NCI-H1436 (cell line): ENCODE measurements at regions not wholly inside any gene's neighbourhood (a gene's known extent, or its start where the extent isn't known, plus 50 kb on each side); places are given as distances from the start of the nearest gene placed in this dataset.

ENCODE experiments used
- DNase-seq: peaks from one replicate; lab custom pipeline; 2025; lab: John Stamatoyannopoulos, UW

DNA sequence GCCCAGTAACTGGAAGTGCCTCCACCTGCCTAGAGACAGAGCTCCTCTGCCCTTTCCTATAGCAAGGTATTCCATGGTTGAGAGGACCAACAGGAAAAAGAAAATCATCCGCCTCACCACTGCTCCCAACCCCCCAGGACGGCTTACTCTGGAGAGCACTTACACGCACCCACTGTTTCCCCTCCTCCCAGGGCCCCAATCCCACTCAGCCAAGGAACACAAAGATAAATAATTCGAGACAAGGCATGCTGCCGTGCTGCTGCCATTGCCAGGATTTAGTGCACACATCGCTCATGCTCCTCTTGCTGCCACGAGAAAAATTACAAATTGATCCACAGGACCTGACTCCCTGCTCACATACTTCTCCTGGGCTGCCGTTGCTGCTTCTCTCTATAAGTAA, 516.6 kb downstream of the BUD13 start:
- no peak for DNase-seq

GRCh38 chr11:116255321-116255953, 517.4 kb downstream of the BUD13 start:
- DNase-seq = no peak

DNA sequence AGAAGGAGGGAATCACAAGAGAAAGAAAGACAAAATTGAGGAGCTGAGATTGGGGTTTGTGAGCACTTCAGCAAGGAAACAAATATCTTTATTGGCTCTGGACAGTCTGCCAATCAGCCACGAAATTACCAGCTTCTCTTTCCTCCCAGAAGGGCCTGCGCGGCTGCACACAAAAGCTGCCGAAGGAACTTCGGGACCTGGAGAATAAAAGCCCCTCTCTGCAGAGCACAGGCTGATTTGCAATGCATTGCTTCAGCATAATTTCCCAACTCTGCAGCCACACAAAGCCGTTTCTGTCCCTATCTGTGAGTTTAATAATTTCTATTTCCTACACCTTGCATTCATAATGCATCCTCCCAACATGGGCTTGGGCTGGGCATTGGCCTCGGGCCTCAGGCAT, 522.6 kb downstream of the BUD13 start:
- DNase-seq = no peak

GRCh38 chr11:116249561-116249960, 523.2 kb downstream of the BUD13 start:
- DNase-seq = no peak

- DNase-seq = no peak
Measured at GRCh38 chr11:116244889-116245288, 527.9 kb downstream of the BUD13 start.

GRCh38 chr11:116244439-116244838, 528.3 kb downstream of the BUD13 start:
- DNase-seq = no peak

DNA sequence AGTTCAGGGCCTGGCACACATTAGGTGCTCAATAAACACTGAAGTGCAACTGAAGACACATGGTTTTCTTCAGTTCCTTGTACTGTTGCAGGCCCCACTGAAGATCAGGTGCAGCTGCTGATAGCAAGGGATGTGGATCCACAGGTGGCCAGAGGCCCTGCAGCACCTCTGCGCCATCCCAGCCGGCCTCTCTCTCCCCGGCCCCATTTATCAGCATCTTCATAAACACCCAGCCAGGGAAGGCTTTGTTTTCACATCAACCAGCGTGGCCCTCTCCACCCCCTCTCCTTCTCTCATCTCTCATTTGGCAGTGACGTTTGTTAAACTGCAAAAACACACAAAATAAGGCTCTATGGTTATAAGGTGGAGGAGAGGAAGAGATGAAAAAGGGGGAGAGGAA, 528.8 kb downstream of the BUD13 start:
- no peak for DNase-seq

- no peak for DNase-seq
Measured at GRCh38 chr11:116242006-116242405, 530.8 kb downstream of the BUD13 start.

DNA sequence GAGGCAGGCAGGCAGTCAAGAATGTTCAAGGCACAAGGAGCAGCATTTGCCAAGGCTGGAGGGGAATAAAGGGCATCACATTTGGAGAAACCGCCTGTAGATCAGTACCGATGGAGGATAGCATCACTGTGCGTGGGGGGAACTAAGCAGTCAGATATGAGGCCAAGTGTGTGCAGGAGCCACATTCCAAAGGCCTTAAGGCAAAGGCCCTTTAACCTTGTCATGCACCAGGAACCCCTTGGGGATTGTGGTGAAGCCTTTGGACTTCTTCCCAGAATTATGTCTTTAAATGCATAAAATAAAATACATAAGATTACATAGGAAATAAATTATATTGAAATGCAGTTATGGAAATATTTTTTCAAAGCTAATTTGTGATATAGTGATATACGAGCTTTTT, 532.1 kb downstream of the BUD13 start:
- DNase-seq = no peak

GRCh38 chr11:116239247-116239646, 533.5 kb downstream of the BUD13 start:
- DNase-seq = no peak

- DNase-seq = peak; percentile 8
Measured at GRCh38 chr11:116234989-116235568, 537.7 kb downstream of the BUD13 start.

DNA sequence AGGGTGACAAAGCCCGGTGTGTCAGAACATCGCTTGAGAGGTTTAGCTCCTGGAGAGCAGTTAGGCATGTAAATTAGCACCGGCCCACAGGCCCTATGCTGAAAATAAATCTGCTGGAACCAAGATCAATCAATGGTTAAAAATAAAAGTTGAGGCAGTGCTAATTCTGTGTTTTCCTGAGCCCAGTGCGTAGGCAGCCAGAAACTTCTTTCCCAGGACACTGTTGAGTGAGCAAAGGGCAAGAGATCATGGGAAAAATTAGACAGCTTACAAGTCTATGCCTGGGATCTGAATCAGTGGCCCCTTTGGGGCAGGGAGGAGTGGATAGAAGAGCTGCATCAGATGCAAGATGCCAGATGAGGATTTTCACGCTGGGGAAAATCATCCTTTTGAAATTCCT, 539.2 kb downstream of the BUD13 start:
- DNase-seq = no peak

DNA sequence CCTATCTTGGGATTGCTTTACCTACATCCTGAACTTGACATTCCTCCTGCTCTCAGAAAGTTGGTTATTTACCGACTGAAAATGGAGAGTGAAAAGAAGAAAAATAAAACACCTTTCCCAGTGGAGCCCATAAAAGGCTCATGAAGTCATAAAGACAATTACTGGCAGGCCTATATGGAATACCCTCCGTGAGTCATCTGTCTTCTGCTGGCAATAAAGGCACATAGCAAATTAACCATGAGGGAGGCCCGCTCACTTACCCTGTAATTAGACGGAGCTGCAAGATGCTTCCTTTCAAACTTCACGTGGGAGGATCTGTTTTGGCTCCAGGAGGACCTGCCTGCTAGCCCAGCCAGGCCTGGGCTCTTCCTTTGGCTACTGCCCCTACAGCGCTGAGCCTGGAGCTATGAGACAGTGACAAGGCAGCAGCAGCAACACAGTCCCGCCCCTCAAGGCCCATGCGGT, 540.4 kb downstream of the BUD13 start:
- peak; percentile 49 for DNase-seq

- DNase-seq = no peak
Measured at GRCh38 chr11:116231543-116231942, 541.2 kb downstream of the BUD13 start.

- DNase-seq = no peak
Measured at GRCh38 chr11:116230438-116230837, 542.3 kb downstream of the BUD13 start.

- no peak for DNase-seq
Measured at GRCh38 chr11:116229236-116229970, 543.4 kb downstream of the BUD13 start.

DNA sequence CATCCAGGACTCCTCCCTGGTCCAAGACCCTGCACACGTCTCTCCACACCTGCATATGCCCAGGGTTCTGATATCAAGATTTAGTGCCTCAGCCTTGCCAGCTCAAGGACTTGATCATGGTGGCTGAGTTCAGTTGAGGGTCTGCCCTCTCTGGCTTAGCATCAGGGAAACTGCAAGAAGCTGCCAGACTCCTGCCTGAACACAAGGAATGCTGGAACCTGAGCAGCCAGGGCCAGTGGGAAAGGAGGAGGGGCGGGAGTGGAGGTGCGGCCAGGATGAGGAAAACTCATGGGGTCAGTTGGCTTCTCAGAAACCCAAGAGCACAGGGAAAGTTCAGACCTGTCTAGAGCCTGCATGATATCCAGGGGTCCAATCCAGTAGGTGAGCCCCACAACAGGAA, 546.1 kb downstream of the BUD13 start:
- DNase-seq = no peak

DNA sequence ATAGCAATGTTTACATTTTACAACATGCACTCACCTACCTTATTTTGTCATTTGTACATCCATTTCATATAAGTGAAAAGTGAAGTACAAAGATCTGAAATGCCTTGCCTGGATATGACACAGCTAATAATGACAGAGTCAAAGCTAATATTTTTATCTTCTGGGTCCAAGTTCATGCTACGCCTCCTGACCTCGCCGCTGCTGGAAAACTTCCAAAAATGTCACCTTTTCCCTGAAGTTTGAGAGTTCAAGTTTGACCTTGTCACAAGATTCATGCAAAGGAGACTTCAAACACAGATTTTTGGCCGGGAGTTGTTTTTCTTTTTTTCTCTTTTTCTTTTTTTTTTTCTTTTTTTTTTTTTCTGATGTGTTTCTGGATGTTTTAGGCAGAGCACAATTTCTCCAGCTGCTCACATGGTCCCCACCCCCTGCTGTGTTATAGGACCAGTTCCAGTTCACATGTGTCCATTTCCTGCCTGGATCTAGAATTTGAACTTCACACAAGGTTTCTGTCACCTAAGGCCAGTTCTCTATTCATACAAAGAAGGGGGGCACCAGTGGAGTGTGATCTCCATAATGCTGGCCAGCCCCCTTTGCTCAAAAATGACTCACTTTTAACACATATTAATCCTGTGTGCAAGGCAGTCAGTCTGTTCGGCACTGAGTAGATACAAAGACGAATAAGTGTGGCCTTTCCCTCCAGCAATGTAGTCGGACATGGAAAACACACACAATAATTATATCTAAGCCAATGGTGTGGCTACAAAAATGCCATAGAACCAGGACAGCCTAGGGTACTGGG, 546.8 kb downstream of the BUD13 start:
- DNase-seq = no peak

DNA sequence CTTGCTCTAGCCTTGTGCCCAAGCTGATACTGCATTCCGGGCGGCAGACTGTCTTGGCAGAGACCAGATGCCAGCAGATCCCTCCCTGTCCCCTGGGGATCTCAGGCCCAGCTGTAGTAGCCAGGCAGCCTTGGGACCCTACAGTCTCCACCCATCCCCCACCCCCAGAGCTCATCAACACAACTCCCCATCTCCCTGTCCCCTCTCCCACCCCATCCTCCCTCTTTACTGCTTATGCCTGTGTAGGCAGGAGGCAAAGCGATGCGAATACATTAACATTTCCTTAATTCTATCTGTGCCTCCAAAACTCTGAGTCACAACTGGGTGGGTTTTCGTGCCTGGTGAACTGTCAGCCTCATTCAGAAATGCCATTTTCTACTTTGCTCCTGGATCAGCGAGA, 547.6 kb downstream of the BUD13 start:
- no peak for DNase-seq

DNA sequence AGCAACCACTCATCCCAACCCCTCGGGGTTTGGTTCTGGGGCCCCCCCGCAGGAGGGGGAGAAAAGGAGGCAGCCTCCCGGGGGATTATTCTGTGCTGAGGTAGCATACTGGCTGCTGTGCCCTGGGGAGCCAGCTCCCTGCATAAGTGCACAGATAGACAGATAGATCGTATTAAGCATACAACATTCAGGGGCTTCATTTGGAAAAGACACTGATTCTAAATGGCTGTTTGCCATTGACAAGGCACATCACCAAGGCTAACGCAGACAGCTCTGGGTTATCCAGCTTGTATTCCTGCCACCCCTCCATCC, 547.9 kb downstream of the BUD13 start:
- no peak for DNase-seq

GRCh38 chr11:116224154-116224888, 548.5 kb downstream of the BUD13 start:
- DNase-seq = peak; percentile 44

DNA sequence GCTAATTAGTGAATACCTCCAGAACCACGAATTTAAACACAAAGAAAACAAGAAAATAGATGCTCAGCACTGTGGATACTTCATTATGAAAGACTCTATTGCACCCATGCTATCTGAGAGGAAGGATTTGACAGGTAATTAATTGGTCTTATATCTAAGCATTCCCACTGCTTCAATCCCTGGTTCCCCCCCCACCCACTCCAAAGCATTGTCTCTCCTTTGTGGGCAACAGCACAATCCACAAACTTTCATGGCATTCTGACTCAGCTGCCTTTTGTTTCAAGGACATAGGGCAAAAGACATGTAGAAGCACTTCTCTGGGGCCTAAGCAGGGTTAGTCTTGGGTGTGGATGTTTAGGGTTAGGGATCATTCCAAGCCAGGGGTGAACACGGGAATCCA, 551.4 kb downstream of the BUD13 start:
- no peak for DNase-seq
